ENCODE measurements at regions not wholly inside any gene's neighbourhood (a gene's known extent, or its start where the extent isn't known, plus 50 kb on each side); places are given as distances from the start of the nearest gene placed in this dataset.

GRCh38 chr2:181784556-181784955, 104.2 kb upstream of the NEUROD1 start:
- peaks cover 50% of the 10 kb centered on the region for H3K4me1 Mint-ChIP-seq (ENCODE audit: unreplicated experiment)
- H3K36me3 Mint-ChIP-seq (ENCODE audit: low read depth, unreplicated experiment) = no peaks in the 10 kb centered on the region

GRCh38 chr2:181785691-181786344, 105.5 kb upstream of the NEUROD1 start:
- Mint-ChIP-seq H3K4me1 (ENCODE audit: unreplicated experiment) (peaks cover 46% of the 10 kb centered on the region), H3K4me3 (ENCODE audit: unreplicated experiment) (no peak overlapping the region)
- no peak for DNase-seq (ENCODE audit: low spot score)

More at GRCh38 chr2:181784556-181784955, 104.2 kb upstream of the NEUROD1 start:
- Mint-ChIP-seq H3K9me3 (ENCODE audit: unreplicated experiment) (no peaks in the 10 kb centered on the region), H3K4me3 (ENCODE audit: unreplicated experiment) (no peak overlapping the region), H3K27ac (ENCODE audit: unreplicated experiment) (no peak overlapping the region), H3K27me3 (ENCODE audit: unreplicated experiment) (peaks cover 2% of the 10 kb centered on the region)
- DNase-seq (ENCODE audit: low spot score) = no peak
- no peak for TF ChIP-seq CTCF (IDR thresholded peaks at IDR 0.05; ENCODE audit: unreplicated experiment)

GRCh38 chr2:181786371-181787228, 104.9 kb upstream of the ITPRID2 start:
- Mint-ChIP-seq H3K9me3 (ENCODE audit: unreplicated experiment) (no peaks in the 10 kb centered on the region), H3K4me3 (ENCODE audit: unreplicated experiment) (no peak overlapping the region), H3K36me3 (ENCODE audit: low read depth, unreplicated experiment) (no peaks in the 10 kb centered on the region), H3K4me1 (ENCODE audit: unreplicated experiment) (peaks cover 43% of the 10 kb centered on the region), H3K27me3 (ENCODE audit: unreplicated experiment) (peaks cover 2% of the 10 kb centered on the region), H3K27ac (ENCODE audit: unreplicated experiment) (peak overlapping the region; percentile 34)
- TF ChIP-seq CTCF (IDR thresholded peaks at IDR 0.05; ENCODE audit: unreplicated experiment) = no peak
- DNase-seq (ENCODE audit: low spot score) = no peak

More at GRCh38 chr2:181785691-181786344, 105.5 kb upstream of the NEUROD1 start:
- Mint-ChIP-seq H3K9me3 (ENCODE audit: unreplicated experiment) (no peaks in the 10 kb centered on the region), H3K27me3 (ENCODE audit: unreplicated experiment) (peaks cover 2% of the 10 kb centered on the region), H3K36me3 (ENCODE audit: low read depth, unreplicated experiment) (no peaks in the 10 kb centered on the region), H3K27ac (ENCODE audit: unreplicated experiment) (no peak overlapping the region)
- TF ChIP-seq CTCF (IDR thresholded peaks at IDR 0.05; ENCODE audit: unreplicated experiment) = no peak

- H3K4me3 Mint-ChIP-seq (ENCODE audit: unreplicated experiment) = no peak overlapping the region
- H3K9me3 Mint-ChIP-seq (ENCODE audit: unreplicated experiment) = no peaks in the 10 kb centered on the region
- no peak for TF ChIP-seq CTCF (IDR thresholded peaks at IDR 0.05; ENCODE audit: unreplicated experiment)
- peak overlapping the region; percentile 83 for H3K27ac Mint-ChIP-seq (ENCODE audit: unreplicated experiment)
- DNase-seq (ENCODE audit: low spot score) = no peak
- H3K27me3 Mint-ChIP-seq (ENCODE audit: unreplicated experiment) = peaks cover 2% of the 10 kb centered on the region
- no peaks in the 10 kb centered on the region for H3K36me3 Mint-ChIP-seq (ENCODE audit: low read depth, unreplicated experiment)
- H3K4me1 Mint-ChIP-seq (ENCODE audit: unreplicated experiment) = peaks cover 38% of the 10 kb centered on the region
Observed at GRCh38 chr2:181787310-181788048, 104.1 kb upstream of the ITPRID2 start.

Measured in endothelial cell (in vitro differentiated cells).